Upper lobe of left lung (tissue), 6 donors: ENCODE measurements at regions not wholly inside any gene's neighbourhood (a gene's known extent, or its start where the extent isn't known, plus 50 kb on each side); places are given as distances from the start of the nearest gene placed in this dataset.

ENCODE experiments used
- ATAC-seq, 2 donors: fragments of 200-7000 bp; cut with Tn5 transposase; one replicate each; pipeline ENCODE4 v1.9.1; 2022; ENCODE audit warnings: mild to moderate bottlenecking in 2 of 2, moderate library complexity in 2 of 2; ENCODE audit not compliant: low FRiP score in 2 of 2
- DNase-seq, 2 donors: peaks; one replicate each; pipeline ENCODE4 v3.0.0-alpha.2; 2019 to 2020
- H3K27ac ChIP-seq, 4 donors: fragments of 200-600 bp; sonication (generic); one replicate each; pipeline ENCODE4 v1.5.1; 2016 to 2019
- H3K27me3 ChIP-seq, 4 donors: fragments of 200-600 bp; sonication (generic); one replicate each; pipeline ENCODE4 v1.5.1; 2017 to 2019
- H3K36me3 ChIP-seq, 4 donors: fragments of 200-600 bp; sonication (generic); one replicate each; pipeline ENCODE4 v1.5.1; 2016 to 2019
- H3K4me1 ChIP-seq, 4 donors: fragments of 200-600 bp; sonication (generic); one replicate each; pipeline ENCODE4 v1.5.1; 2018 to 2019
- H3K4me3 ChIP-seq, 4 donors: fragments of 200-600 bp; sonication (generic); one replicate each; pipeline ENCODE4 v1.5.1; 2017 to 2019; ENCODE audit warnings: mild to moderate bottlenecking in 2 of 4, moderate library complexity in 1 of 4
- H3K9me3 ChIP-seq, 4 donors: fragments of 200-600 bp; sonication (generic); one replicate each; pipeline ENCODE4 v1.5.1; 2018 to 2019
- EP300 ChIP-seq, 4 donors: sonication (generic); formaldehyde crosslinking; IDR thresholded peaks; one replicate each; pipeline ENCODE4 v1.5.1; 2017; ENCODE audit warnings: antibody characterized with exemption in 4 of 4, control low read depth in 2 of 4
- POLR2A ChIP-seq, 4 donors: fragments of 450-650 bp; IDR thresholded peaks; one replicate each; pipeline ENCODE4 v1.5.1; 2016 to 2017; ENCODE audit warnings: antibody characterized with exemption in 4 of 4, mild to moderate bottlenecking in 2 of 4
- POLR2AphosphoS5 ChIP-seq, 2 donors: sonication (generic); formaldehyde crosslinking; IDR thresholded peaks; one replicate each; pipeline ENCODE4 v1.5.1; 2017; ENCODE audit warnings: antibody characterized with exemption in 2 of 2
- WGBS, 2 donors: methylation state at CpG; one replicate each; pipeline ENCODE4 v1.1.5; 2017 to 2018; 5-methylcytosine and 5-hydroxymethylcytosine counted together
- TF ChIP-seq, protein P1 (sequence below), 6 experiments: fragments of 450-650 bp in 4 of 6; fragments of 200-600 bp in 2 of 6; sonication (generic) in 2 of 6; IDR thresholded peaks; one replicate each; pipeline ENCODE4 v1.5.1; 2016 to 2019; ENCODE audit warnings: antibody characterized with exemption in 6 of 6
- donor health status: DM: no; HTN: no; CAD: no; lungs with moderate emphysema.
- donor health status: DM: no; HTN: yes; CAD: no; lungs with severe emphysema.

- Histone ChIP-seq H3K36me3 (no peaks in the 10 kb centered on the region), H3K27me3 (no peaks in the 10 kb centered on the region), H3K4me3 (no peak overlapping the region), H3K27ac (no peak overlapping the region), H3K9me3 (no peaks in the 10 kb centered on the region), H3K4me1 (no peaks in the 10 kb centered on the region)
- TF ChIP-seq POLR2A (IDR thresholded peaks at IDR 0.05) = no peak
- no peak for TF ChIP-seq EP300 (IDR thresholded peaks at IDR 0.05)
- no peak for TF ChIP-seq POLR2AphosphoS5 (IDR thresholded peaks at IDR 0.05)
- TF ChIP-seq, protein P1, sequence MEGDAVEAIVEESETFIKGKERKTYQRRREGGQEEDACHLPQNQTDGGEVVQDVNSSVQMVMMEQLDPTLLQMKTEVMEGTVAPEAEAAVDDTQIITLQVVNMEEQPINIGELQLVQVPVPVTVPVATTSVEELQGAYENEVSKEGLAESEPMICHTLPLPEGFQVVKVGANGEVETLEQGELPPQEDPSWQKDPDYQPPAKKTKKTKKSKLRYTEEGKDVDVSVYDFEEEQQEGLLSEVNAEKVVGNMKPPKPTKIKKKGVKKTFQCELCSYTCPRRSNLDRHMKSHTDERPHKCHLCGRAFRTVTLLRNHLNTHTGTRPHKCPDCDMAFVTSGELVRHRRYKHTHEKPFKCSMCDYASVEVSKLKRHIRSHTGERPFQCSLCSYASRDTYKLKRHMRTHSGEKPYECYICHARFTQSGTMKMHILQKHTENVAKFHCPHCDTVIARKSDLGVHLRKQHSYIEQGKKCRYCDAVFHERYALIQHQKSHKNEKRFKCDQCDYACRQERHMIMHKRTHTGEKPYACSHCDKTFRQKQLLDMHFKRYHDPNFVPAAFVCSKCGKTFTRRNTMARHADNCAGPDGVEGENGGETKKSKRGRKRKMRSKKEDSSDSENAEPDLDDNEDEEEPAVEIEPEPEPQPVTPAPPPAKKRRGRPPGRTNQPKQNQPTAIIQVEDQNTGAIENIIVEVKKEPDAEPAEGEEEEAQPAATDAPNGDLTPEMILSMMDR (IDR thresholded peaks at IDR 0.05) = no peak
- ATAC-seq (no peak), DNase-seq (no peak)
- 76 to 77% methylated on average over 4 of the region's 4 CpGs for WGBS, 2 donors
Measured at GRCh38 chr20:54416770-54417169, 58.6 kb upstream of the DOK5 start.

GRCh38 chr20:54419531-54419930, 55.9 kb upstream of the DOK5 start:
- no peaks in the 10 kb centered on the region for H3K36me3 ChIP-seq
- DNase-seq (no peak), ATAC-seq (no peak)
- H3K27ac ChIP-seq = no peak overlapping the region
- H3K4me1 ChIP-seq = no peaks in the 10 kb centered on the region
- no peak for TF ChIP-seq POLR2AphosphoS5 (IDR thresholded peaks at IDR 0.05)
- TF ChIP-seq, protein P1 (IDR thresholded peaks at IDR 0.05) = no peak
- TF ChIP-seq POLR2A (IDR thresholded peaks at IDR 0.05) = no peak
- TF ChIP-seq EP300 (IDR thresholded peaks at IDR 0.05) = no peak
- no peaks in the 10 kb centered on the region for H3K27me3 ChIP-seq
- no peak overlapping the region for H3K4me3 ChIP-seq
- H3K9me3 ChIP-seq = peaks cover 0 to 5% (median under 1%) of the 10 kb centered on the region in 4 donors
